ENCODE measurements at regions not wholly inside any gene's neighbourhood (a gene's known extent, or its start where the extent isn't known, plus 50 kb on each side); places are given as distances from the start of the nearest gene placed in this dataset.

- Histone ChIP-seq H4K8ac (ENCODE audit: extremely low read depth, insufficient read depth, low read length) (no peak overlapping the region), H3K79me2 (ENCODE audit: control insufficient read depth in 1 of 2, insufficient read depth in 2 of 2, low read length in 2 of 2) (no peaks in the 10 kb centered on the region), H2BK5ac (ENCODE audit: low read depth, low read length) (no peak overlapping the region), H3K27ac (ENCODE audit: low read depth, low read length) (no peak overlapping the region), H3K23me2 (ENCODE audit: low read depth, low read length) (no peaks in the 10 kb centered on the region), H3K4me3 (ENCODE audit: extremely low read depth in 1 of 4, insufficient read depth in 2 of 4, low read depth in 3 of 4, low read length in 4 of 4) (no peak overlapping the region), H2BK12ac (ENCODE audit: low read depth, low read length) (no peak overlapping the region), H2BK120ac (replicated peaks; ENCODE audit: low read depth, low read length) (no peak overlapping the region), H2BK20ac (ENCODE audit: low read length) (no peak overlapping the region), H4K91ac (replicated peaks; ENCODE audit: insufficient read length, low read length) (no peak overlapping the region), H2BK15ac (ENCODE audit: low read length) (no peak overlapping the region), H2AK5ac (ENCODE audit: low read depth, low read length) (no peak overlapping the region), H3K56ac (replicated peaks; ENCODE audit: insufficient read length, low read depth, low read length) (no peak overlapping the region), H3K4me1 (replicated peaks in 1 of 4; ENCODE audit: control insufficient read depth in 3 of 4, insufficient read depth in 4 of 4, low read length in 3 of 4) (no peaks in the 10 kb centered on the region; a peak in 1 of 7 replicates), H4K5ac (ENCODE audit: insufficient read length, low read depth, low read length) (no peak overlapping the region), H3K36me3 (ENCODE audit: control insufficient read depth in 2 of 4, insufficient read depth in 4 of 4, low read length in 3 of 4) (no peaks in the 10 kb centered on the region), H3K9me3 (ENCODE audit: insufficient read depth in 2 of 2, low read depth in 1 of 2, low read length in 1 of 2) (no peaks in the 10 kb centered on the region; a peak in 1 of 4 replicates), H3K27me3 (replicated peaks in 1 of 4; ENCODE audit: control insufficient read depth in 3 of 4, extremely low read depth in 1 of 4, insufficient read depth in 3 of 4, low read length in 3 of 4) (no peaks in the 10 kb centered on the region), H3K4me2 (ENCODE audit: insufficient read depth in 1 of 2, low read depth in 2 of 2, low read length in 2 of 2) (no peak overlapping the region), H2AFZ (ENCODE audit: low read length) (no peak overlapping the region), H3K23ac (ENCODE audit: insufficient read length) (no peak overlapping the region), H3K9ac (replicated peaks in 1 of 4; ENCODE audit: extremely low read depth in 1 of 4, low read depth in 3 of 4, low read length in 3 of 4) (no peak overlapping the region), H3K14ac (ENCODE audit: insufficient read length) (no peak overlapping the region), H3K18ac (ENCODE audit: extremely low read depth, low read length) (no peak overlapping the region), H3K4ac (replicated peaks; ENCODE audit: insufficient read length, low read depth, low read length) (no peak overlapping the region), H3K79me1 (ENCODE audit: low read depth, low read length) (no peaks in the 10 kb centered on the region), H4K20me1 (replicated peaks in 1 of 2; ENCODE audit: control insufficient read depth in 1 of 2, insufficient read depth in 2 of 2, low read length in 2 of 2) (no peaks in the 10 kb centered on the region)
- TF ChIP-seq CEBPB (IDR thresholded peaks at IDR 0.05; ENCODE audit: low read depth, low read length), result no peak
- TF ChIP-seq ATF2 (IDR thresholded peaks at IDR 0.05; ENCODE audit: low read length), result no peak
- no peak for TF ChIP-seq CTBP2 (IDR thresholded peaks at IDR 0.05; ENCODE audit: borderline replicate concordance, insufficient read depth, insufficient read length, low read length)
- no peak for DNase-seq (ENCODE audit: low read depth in 1 of 2, low spot score in 2 of 2)
- FAIRE-seq, result no peak
- POLR2A ChIA-PET (ENCODE audit: partially characterized antibody), result no interaction called here
- 71% methylated on average over 2 of the region's 2 CpGs; no CpG with 5 or more reads in 1 of the 2 experiments for WGBS, 2 experiments (ENCODE audit: extremely low coverage in 1 of 2, insufficient coverage in 1 of 2, insufficient read length in 1 of 2, insufficient replicate concordance in 2 of 2, low coverage in 1 of 2, low lambda C conversion rate in 2 of 2, missing lambda C conversion rate in 1 of 2)
- CTCF ChIA-PET (ENCODE audit: partially characterized antibody), result no interaction called here
Observed at GRCh38 chr12:83850531-83850930, 1062.1 kb downstream of the SLC6A15 start.

Measured in H1 (cell line).